ENCODE measurements at regions not wholly inside any gene's neighbourhood (a gene's known extent, or its start where the extent isn't known, plus 50 kb on each side); places are given as distances from the start of the nearest gene placed in this dataset.

DNA sequence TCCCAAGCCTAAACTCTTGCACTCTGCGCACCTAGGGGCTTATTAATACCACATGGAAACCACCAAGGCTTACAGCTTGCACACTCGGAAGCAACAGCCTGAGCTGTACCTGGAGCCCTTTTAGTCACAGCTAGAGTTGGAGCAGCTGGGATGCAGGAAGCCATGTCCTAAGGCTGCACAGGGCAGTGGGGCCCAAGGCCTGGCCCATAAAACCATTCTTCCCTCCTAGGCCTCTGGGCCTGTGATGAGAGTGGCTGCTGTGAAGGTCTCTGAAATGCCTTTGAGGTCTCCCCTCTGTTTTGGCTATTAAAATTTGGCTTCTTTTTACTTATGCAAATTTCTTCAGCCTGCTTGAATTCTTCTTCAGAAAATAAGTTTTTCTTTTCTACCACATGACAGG is 383.9 kb upstream of the UBE2E2 start:
- TF ChIP-seq CTCF (IDR thresholded peaks at IDR 0.05; ENCODE audit: low read length) (no peak), EZH2 (IDR thresholded peaks at IDR 0.05; ENCODE audit: borderline replicate concordance, low read length) (no peak)
